ENCODE measurements at regions not wholly inside any gene's neighbourhood (a gene's known extent, or its start where the extent isn't known, plus 50 kb on each side); places are given as distances from the start of the nearest gene placed in this dataset.

DNA sequence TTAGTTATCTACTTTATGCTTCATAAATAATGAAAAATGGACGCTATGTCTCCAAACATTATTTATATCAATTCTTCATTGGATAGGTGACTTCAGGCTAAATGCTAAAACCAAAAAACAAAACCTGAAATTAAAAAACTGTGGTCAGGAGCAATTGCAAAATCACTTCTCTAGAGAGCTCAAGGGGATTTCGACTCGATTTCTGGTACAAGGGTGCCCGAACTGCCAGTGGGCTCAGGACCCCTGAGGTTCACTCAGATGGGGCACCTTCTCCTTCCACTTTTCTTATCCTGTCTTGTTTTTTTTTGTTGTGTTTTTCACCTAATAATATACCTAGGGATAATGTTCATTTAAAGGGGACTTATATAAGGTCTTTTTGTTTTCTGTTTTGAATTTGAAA, 65.8 kb upstream of the CELF4 start:
- Mint-ChIP-seq H3K9me3 (no peaks in the 10 kb centered on the region), H3K27me3 (ENCODE audit: insufficient read depth) (peaks cover 5% of the 10 kb centered on the region), H3K36me3 (ENCODE audit: low read depth) (no peaks in the 10 kb centered on the region), H3K4me1 (no peaks in the 10 kb centered on the region), H3K27ac (no peak overlapping the region), H3K4me3 (no peak overlapping the region)
- no peak overlapping the region for H3K9ac ChIP-seq (ENCODE audit: extremely low read depth, low read length, poor library complexity, severe bottlenecking)
- no peak for DNase-seq
- H3K4me3 ChIP-seq (ENCODE audit: low read length), result no peak overlapping the region
- 88 to 95% methylated on average over 3 to 4 of the region's 4 CpGs for WGBS, 2 experiments (ENCODE audit: insufficient coverage in 1 of 2, insufficient read length in 1 of 2)
- H3K36me3 ChIP-seq (ENCODE audit: control insufficient read depth, insufficient read depth, low read length), result no peaks in the 10 kb centered on the region
- H3K4me1 ChIP-seq (ENCODE audit: control insufficient read depth, insufficient read depth, low read length), result no peaks in the 10 kb centered on the region
- TF ChIP-seq, protein P1, sequence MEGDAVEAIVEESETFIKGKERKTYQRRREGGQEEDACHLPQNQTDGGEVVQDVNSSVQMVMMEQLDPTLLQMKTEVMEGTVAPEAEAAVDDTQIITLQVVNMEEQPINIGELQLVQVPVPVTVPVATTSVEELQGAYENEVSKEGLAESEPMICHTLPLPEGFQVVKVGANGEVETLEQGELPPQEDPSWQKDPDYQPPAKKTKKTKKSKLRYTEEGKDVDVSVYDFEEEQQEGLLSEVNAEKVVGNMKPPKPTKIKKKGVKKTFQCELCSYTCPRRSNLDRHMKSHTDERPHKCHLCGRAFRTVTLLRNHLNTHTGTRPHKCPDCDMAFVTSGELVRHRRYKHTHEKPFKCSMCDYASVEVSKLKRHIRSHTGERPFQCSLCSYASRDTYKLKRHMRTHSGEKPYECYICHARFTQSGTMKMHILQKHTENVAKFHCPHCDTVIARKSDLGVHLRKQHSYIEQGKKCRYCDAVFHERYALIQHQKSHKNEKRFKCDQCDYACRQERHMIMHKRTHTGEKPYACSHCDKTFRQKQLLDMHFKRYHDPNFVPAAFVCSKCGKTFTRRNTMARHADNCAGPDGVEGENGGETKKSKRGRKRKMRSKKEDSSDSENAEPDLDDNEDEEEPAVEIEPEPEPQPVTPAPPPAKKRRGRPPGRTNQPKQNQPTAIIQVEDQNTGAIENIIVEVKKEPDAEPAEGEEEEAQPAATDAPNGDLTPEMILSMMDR (conservative IDR thresholded peaks at IDR 0.05), result no peak
- H3K27ac ChIP-seq (ENCODE audit: low read depth, low read length), result no peak overlapping the region
- H3K9me3 ChIP-seq (ENCODE audit: control insufficient read depth, low read length), result no peaks in the 10 kb centered on the region
- no peaks in the 10 kb centered on the region for H3K27me3 ChIP-seq (ENCODE audit: control insufficient read depth, insufficient read depth, low read length, poor library complexity, severe bottlenecking)

GRCh38 chr18:37630334-37630733, 64.7 kb upstream of the CELF4 start:
- H3K9me3 ChIP-seq (ENCODE audit: control insufficient read depth, low read length), result no peaks in the 10 kb centered on the region
- H3K27me3 Mint-ChIP-seq (ENCODE audit: insufficient read depth), result peaks cover 7% of the 10 kb centered on the region
- H3K27ac ChIP-seq (ENCODE audit: low read depth, low read length), result no peak overlapping the region
- DNase-seq, result no peak
- H3K36me3 Mint-ChIP-seq (ENCODE audit: low read depth), result no peaks in the 10 kb centered on the region
- no peaks in the 10 kb centered on the region for H3K4me1 ChIP-seq (ENCODE audit: control insufficient read depth, insufficient read depth, low read length)
- H3K4me3 Mint-ChIP-seq, result no peak overlapping the region
- TF ChIP-seq, protein P1 (conservative IDR thresholded peaks at IDR 0.05), result no peak
- H3K27me3 ChIP-seq (ENCODE audit: control insufficient read depth, insufficient read depth, low read length, poor library complexity, severe bottlenecking), result no peaks in the 10 kb centered on the region
- no peak overlapping the region for H3K27ac Mint-ChIP-seq
- 63 to 91% methylated on average over 2 of the region's 2 CpGs for WGBS, 2 experiments (ENCODE audit: insufficient coverage in 1 of 2, insufficient read length in 1 of 2)
- H3K36me3 ChIP-seq (ENCODE audit: control insufficient read depth, insufficient read depth, low read length), result no peaks in the 10 kb centered on the region
- H3K9ac ChIP-seq (ENCODE audit: extremely low read depth, low read length, poor library complexity, severe bottlenecking), result no peak overlapping the region
- no peak overlapping the region for H3K4me3 ChIP-seq (ENCODE audit: low read length)
- no peaks in the 10 kb centered on the region for H3K9me3 Mint-ChIP-seq
- H3K4me1 Mint-ChIP-seq, result no peaks in the 10 kb centered on the region

DNA sequence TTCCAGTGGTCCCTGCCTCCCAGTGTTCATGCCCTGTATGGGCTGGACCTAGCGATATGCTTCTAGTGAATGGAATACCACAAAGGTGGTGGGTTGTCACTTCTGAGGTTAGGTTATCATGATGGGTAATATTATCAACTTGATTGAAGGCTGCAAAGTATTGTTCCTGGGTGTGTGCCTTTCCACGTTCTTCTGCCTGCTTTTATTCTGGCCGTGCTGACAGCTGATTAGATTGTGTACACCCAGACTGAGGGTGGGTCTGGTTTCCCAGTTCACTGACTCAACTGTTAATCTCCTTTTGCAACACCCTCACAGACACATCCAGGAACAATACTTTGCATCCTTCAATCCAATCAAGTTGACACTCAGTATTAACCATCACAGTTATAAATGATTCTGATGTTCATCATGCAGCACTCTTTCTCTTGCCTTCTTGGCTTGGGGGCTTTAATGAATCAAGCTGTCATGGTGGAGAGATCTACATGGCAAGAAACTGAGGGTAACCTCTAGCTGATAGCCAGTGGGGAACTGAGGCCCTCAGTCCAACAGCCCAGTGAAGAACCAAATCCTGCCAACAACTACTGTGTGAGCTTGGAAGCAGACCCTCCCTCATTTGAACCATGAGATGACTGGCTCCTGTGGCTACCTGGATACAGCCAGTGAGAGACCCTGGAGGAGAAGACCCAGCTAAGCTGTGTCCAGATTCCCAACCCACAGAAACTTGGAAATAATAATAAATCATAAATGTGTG, 63.0 kb upstream of the CELF4 start:
- no peaks in the 10 kb centered on the region for H3K4me1 ChIP-seq (ENCODE audit: control insufficient read depth, insufficient read depth, low read length)
- no peak overlapping the region for H3K27ac ChIP-seq (ENCODE audit: low read depth, low read length)
- TF ChIP-seq, protein P1 (conservative IDR thresholded peaks at IDR 0.05), result no peak
- H3K4me3 ChIP-seq (ENCODE audit: low read length), result no peak overlapping the region
- H3K9me3 Mint-ChIP-seq, result no peaks in the 10 kb centered on the region
- H3K4me1 Mint-ChIP-seq, result no peaks in the 10 kb centered on the region
- WGBS, 2 experiments (ENCODE audit: insufficient coverage in 1 of 2, insufficient read length in 1 of 2), result 82 to 94% methylated on average over 3 of the region's 3 CpGs
- H3K9ac ChIP-seq (ENCODE audit: extremely low read depth, low read length, poor library complexity, severe bottlenecking), result no peak overlapping the region
- no peak for DNase-seq
- no peaks in the 10 kb centered on the region for H3K27me3 ChIP-seq (ENCODE audit: control insufficient read depth, insufficient read depth, low read length, poor library complexity, severe bottlenecking)
- H3K36me3 ChIP-seq (ENCODE audit: control insufficient read depth, insufficient read depth, low read length), result no peaks in the 10 kb centered on the region
- H3K4me3 Mint-ChIP-seq, result no peak overlapping the region
- H3K27ac Mint-ChIP-seq, result no peak overlapping the region
- no peaks in the 10 kb centered on the region for H3K36me3 Mint-ChIP-seq (ENCODE audit: low read depth)
- H3K9me3 ChIP-seq (ENCODE audit: control insufficient read depth, low read length), result no peaks in the 10 kb centered on the region
- H3K27me3 Mint-ChIP-seq (ENCODE audit: insufficient read depth), result peaks cover 7% of the 10 kb centered on the region

All from endodermal cell (in vitro differentiated cells).